DND-41 (cell line): ENCODE measurements at regions not wholly inside any gene's neighbourhood (a gene's known extent, or its start where the extent isn't known, plus 50 kb on each side); places are given as distances from the start of the nearest gene placed in this dataset.

Experiments
- EZH2 ChIP-seq: IDR thresholded peaks from 3 replicates; pipeline ENCODE4 v1.6.1; 2012; ENCODE audit warnings: borderline replicate concordance, low read depth, mild to moderate bottlenecking, moderate library complexity, low read length, inconsistent platforms; ENCODE audit not compliant: severe bottlenecking
- TF ChIP-seq, protein P1 (sequence below): IDR thresholded peaks from 2 replicates; pipeline ENCODE4 v1.5.1; 2012; ENCODE audit warnings: borderline replicate concordance, low read length, moderate library complexity, mild to moderate bottlenecking; ENCODE audit not compliant: poor library complexity, severe bottlenecking; ENCODE audit errors: extremely low read depth

GRCh38 chr22:48651036-48651890, 1176.4 kb downstream of the BRD1 start:
- TF ChIP-seq, protein P1, sequence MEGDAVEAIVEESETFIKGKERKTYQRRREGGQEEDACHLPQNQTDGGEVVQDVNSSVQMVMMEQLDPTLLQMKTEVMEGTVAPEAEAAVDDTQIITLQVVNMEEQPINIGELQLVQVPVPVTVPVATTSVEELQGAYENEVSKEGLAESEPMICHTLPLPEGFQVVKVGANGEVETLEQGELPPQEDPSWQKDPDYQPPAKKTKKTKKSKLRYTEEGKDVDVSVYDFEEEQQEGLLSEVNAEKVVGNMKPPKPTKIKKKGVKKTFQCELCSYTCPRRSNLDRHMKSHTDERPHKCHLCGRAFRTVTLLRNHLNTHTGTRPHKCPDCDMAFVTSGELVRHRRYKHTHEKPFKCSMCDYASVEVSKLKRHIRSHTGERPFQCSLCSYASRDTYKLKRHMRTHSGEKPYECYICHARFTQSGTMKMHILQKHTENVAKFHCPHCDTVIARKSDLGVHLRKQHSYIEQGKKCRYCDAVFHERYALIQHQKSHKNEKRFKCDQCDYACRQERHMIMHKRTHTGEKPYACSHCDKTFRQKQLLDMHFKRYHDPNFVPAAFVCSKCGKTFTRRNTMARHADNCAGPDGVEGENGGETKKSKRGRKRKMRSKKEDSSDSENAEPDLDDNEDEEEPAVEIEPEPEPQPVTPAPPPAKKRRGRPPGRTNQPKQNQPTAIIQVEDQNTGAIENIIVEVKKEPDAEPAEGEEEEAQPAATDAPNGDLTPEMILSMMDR = no peak
- TF ChIP-seq EZH2 = no peak
